DMS 273 (cell line): ENCODE measurements at regions not wholly inside any gene's neighbourhood (a gene's known extent, or its start where the extent isn't known, plus 50 kb on each side); places are given as distances from the start of the nearest gene placed in this dataset.

Source experiments
- DNase-seq: peaks from one replicate; lab custom pipeline; 2025; ENCODE audit not compliant: unreplicated experiment; lab: John Stamatoyannopoulos, UW

DNA sequence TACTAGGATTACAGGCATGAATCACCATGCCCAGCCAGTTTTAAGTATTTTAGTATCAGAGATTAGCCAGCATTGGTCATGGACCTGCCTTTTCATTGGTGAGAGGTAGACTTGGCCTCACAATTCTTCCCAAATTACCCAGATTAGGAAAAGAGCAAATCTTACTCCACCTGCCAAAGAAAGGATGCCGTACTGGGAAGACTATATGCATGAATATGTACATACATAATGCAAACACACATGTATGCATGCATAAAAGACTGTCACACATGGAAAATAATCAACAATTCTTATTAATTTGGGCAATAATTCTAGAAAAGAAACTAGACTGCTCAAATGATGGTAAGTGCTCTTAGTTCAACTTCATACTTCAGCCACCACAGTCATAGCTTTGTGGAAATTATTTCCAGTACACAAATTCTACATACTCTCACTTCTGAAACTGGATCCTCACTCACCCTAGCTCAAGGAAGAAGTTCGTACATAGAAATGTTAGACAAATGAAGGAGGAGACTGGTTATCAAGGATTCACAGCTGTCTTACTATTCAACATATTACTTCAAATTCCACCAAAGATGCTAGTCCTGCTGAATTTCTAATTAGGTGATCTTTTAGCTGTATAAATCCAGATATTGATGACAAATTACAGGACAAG lies 73.7 kb downstream of the MINAR2 start:
- no peak for DNase-seq

DNA sequence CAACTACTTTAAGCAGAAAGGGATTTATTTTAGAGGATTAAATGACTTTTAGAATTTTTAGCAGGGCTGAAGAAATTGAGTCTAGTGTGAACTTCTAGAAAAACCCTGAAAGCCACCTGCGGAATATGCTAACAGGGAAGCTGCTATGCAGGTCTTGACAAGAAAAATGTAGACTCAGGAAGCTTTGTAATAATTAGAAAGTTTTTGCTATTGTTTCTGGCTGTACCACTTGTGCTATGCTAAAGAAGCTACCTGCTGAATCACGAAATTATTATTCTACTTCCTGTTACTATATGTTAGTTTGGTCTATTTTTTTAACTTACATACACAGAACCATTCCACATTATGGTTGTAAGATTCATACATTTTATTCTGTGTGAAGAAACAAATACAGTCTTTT lies 74.0 kb upstream of the CHSY3 start:
- no peak for DNase-seq

- no peak for DNase-seq
These were observed 67.9 kb upstream of the CHSY3 start for GRCh38 chr5:129836321-129836720.

DNA sequence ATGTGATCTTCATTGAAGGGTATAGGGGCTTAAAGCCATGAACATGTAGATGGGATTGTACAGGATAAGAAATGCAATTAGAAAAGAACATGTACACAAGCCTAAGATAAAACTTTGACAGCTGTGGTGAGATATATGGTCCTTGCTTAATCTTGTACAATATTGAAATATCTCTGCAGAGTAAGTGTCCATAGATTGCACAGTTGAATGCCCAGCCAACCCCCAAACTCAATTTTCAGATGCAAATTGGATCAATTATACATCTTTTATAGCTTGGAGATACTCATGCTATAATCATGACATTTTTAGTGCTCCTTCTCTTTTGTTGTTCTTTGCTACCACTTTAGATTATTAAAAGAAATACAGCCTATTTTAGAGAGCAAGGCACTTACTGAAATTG lies 59.5 kb upstream of the CHSY3 start:
- no peak for DNase-seq

DNA sequence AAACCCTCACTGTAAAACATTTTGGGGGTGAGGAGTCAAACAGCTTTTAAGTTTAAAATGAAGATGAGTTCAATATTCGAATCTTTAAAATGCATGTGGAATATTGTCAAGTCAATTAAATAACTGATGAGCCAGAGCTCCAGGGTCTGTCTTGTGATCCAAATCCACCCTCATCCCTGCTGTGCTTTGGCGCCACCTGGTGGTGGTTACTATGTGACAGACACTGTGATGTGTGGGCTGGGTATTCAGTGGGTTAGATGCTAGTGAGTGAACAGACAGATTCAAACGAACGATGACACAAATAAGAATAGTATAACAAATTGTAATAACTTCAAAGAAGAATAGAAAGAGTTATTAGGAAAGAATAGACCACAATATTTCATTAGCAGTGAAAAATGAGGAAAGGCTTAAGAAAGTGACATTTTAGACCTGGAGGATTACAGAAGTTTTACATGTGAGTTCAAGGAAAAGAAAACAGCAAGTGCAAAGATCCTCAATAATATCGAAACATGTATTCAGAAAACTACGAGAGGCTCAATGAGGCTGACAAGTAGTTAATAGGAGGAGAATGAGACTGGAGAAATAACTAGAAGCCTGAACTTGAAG lies 51.4 kb upstream of the CHSY3 start:
- peak; percentile 85 for DNase-seq

- no peak for DNase-seq
These were observed 50.7 kb upstream of the CHSY3 start for GRCh38 chr5:129853588-129853987.
